Umbilical cord (tissue), 1 donor: ENCODE measurements at regions not wholly inside any gene's neighbourhood (a gene's known extent, or its start where the extent isn't known, plus 50 kb on each side); places are given as distances from the start of the nearest gene placed in this dataset.

ENCODE experiments used
- DNase-seq: peaks from one replicate; pipeline ENCODE4 v3.0.0-alpha.2; 2015; ENCODE audit warnings: low spot score

- DNase-seq = no peak
These were observed 394.0 kb upstream of the B3GALT2 start for GRCh38 chr1:193580419-193580818.

GRCh38 chr1:193579323-193579722 lies 392.9 kb upstream of the B3GALT2 start:
- no peak for DNase-seq

GRCh38 chr1:193574913-193575312 lies 388.5 kb upstream of the B3GALT2 start:
- no peak for DNase-seq

GRCh38 chr1:193569983-193570269 lies 383.5 kb upstream of the B3GALT2 start:
- no peak for DNase-seq

GRCh38 chr1:193569096-193569982 lies 382.9 kb upstream of the B3GALT2 start:
- peak; percentile 10 for DNase-seq

- no peak for DNase-seq
These were observed 382.1 kb upstream of the B3GALT2 start for GRCh38 chr1:193568512-193568911.

- no peak for DNase-seq
These were observed 381.5 kb upstream of the B3GALT2 start for GRCh38 chr1:193567937-193568336.

- DNase-seq = no peak
These were observed 380.3 kb upstream of the B3GALT2 start for GRCh38 chr1:193566735-193567134.

- DNase-seq = no peak
These were observed 379.7 kb upstream of the B3GALT2 start for GRCh38 chr1:193565971-193566577.

- DNase-seq = no peak
These were observed 375.7 kb upstream of the B3GALT2 start for GRCh38 chr1:193562121-193562520.

GRCh38 chr1:193558491-193559028 lies 372.1 kb upstream of the B3GALT2 start:
- peak; percentile 15 for DNase-seq

GRCh38 chr1:193555662-193556441 lies 369.4 kb upstream of the B3GALT2 start:
- DNase-seq = no peak

- no peak for DNase-seq
These were observed 367.2 kb upstream of the B3GALT2 start for GRCh38 chr1:193553564-193553963.

- no peak for DNase-seq
These were observed 365.9 kb upstream of the B3GALT2 start for GRCh38 chr1:193552274-193552673.

- no peak for DNase-seq
These were observed 362.7 kb upstream of the B3GALT2 start for GRCh38 chr1:193549081-193549480.

- no peak for DNase-seq
These were observed 358.8 kb upstream of the B3GALT2 start for GRCh38 chr1:193545171-193545570.

- no peak for DNase-seq
These were observed 356.8 kb upstream of the B3GALT2 start for GRCh38 chr1:193543259-193543658.

GRCh38 chr1:193542690-193543089 lies 356.3 kb upstream of the B3GALT2 start:
- no peak for DNase-seq

GRCh38 chr1:193540511-193540910 lies 354.1 kb upstream of the B3GALT2 start:
- no peak for DNase-seq

GRCh38 chr1:193539731-193540459 lies 353.5 kb upstream of the B3GALT2 start:
- DNase-seq = no peak

GRCh38 chr1:193538680-193539079 lies 352.3 kb upstream of the B3GALT2 start:
- no peak for DNase-seq

GRCh38 chr1:193538003-193538354 lies 351.6 kb upstream of the B3GALT2 start:
- DNase-seq = no peak
